ENCODE measurements at regions not wholly inside any gene's neighbourhood (a gene's known extent, or its start where the extent isn't known, plus 50 kb on each side); places are given as distances from the start of the nearest gene placed in this dataset.

GRCh38 chr14:89479802-89480201, 62.8 kb upstream of the FOXN3 start:
- TF ChIP-seq CTCF (IDR thresholded peaks at IDR 0.05) (no peak), ZFX (IDR thresholded peaks at IDR 0.05; ENCODE audit: borderline replicate concordance) (no peak)
